NCI-H1930 (cell line): ENCODE measurements at regions not wholly inside any gene's neighbourhood (a gene's known extent, or its start where the extent isn't known, plus 50 kb on each side); places are given as distances from the start of the nearest gene placed in this dataset.
"Not testable (repeated sequence)": the region's sequence is repeated elsewhere in the genome, so short reads cannot be mapped to it uniquely, and the experiment has no call there.

Experiments used
- DNase-seq, 2 experiments: peaks; one replicate each; lab custom pipeline; 2025; lab: John Stamatoyannopoulos, UW

DNA sequence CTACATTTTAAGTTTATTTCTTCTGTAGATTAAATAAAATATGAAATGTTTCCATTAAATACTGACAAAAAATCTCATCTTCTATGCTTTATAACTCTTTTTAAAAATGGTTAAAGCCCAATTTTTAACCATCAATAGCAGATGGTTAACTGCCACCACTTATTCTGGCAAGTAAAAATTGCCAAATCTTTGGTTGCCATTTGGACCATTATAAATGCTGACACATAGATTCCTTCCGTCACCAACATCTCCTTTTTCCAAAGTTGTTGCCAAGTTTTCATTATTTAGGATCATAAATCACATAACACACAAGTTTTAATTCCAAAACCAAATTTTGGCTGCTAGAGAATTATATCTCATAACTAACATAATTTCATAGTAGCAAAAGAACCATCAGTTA, 1614.3 kb downstream of the REEP3 start:
- no peak for DNase-seq

DNA sequence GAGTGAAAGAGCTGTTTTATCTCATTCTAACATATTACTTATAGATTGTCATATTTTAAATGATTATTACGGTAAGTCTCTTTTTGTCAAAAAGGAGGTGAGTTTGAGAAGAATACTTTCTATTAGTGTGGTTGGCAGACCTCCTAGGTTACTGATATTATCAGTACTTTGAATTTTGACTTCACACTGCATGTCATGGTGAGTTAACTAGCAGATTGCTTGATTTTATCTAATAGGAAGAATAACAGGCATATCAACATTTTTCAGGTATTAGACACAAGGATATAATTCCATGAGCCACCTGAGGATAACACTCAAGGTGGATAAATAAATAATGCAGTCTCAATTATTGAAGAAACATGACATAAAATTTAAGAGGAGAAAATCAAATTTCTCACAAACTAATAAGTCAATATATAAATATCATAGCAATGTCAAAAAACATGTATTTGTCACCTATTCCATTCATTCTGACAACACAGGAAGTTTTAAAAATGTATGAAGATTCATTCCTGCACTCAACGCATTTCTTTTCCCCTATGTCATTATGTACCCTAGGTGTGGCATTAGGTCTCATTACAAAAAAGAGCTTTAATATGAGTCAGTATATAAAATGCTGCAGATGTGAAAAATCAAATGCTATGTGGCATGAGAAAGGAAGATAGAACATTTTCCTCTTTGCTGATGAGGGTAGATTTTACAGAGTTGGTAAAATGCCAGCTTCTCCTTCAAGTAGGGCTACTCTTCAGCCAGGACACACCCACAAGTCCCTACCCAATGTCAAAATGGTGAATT, 1621.6 kb downstream of the REEP3 start:
- DNase-seq: no peak

DNA sequence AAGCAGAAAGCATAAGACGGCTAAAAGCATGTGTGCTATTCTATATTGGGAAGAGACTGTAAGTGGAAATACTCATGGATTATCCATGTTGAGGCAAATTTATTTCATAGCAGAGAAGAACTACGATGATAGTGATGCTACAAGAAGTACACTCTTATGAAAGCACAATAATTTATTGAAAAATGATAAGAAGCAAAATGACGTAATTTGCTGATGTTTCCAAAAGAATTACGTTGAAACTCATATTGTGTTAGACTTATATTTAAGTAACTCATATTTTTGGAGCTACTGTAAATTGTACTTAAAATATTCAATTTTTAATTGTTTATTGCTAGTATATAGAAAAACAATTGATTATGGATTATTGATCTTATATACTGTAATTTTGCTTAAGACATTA, 1622.5 kb downstream of the REEP3 start:
- no peak for DNase-seq

DNA sequence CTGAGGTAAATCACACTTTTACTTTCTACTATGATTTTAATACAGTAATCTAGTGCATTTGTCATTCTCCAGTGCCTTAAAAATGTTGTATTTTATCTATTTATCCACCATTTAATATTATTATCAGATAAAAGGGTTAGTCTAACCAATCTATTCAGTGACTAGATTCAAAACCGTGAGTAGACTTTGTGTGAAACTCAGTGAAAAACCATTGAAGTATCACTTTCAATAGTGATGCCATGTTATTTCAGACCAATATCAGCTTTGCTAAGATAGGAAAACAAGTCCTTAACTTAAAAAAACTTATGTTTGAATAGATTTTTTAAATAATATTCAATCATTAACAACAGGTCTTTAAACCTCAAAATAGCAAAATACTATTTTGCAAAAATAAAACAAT, 1628.7 kb downstream of the REEP3 start:
- no peak for DNase-seq

DNA sequence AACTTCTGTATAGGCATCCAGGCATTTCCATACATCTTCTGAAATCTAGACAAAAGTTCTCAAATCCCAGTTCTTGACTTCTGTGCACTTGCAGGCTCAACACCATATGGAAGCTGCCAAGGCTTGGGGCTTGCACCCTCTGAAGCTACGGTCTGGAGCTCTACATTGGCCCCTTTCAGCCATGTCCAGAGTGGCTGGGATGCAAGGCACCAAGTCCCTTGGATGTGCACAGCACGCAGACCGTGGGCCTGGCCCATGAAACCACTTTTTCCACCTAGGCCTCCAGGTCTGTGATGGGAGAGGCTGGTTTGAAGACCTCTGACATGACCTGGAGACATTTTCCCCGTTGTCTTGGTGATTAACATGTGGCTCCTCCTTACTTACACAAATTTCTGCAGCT, 1645.1 kb downstream of the REEP3 start:
- DNase-seq: no peak

DNA sequence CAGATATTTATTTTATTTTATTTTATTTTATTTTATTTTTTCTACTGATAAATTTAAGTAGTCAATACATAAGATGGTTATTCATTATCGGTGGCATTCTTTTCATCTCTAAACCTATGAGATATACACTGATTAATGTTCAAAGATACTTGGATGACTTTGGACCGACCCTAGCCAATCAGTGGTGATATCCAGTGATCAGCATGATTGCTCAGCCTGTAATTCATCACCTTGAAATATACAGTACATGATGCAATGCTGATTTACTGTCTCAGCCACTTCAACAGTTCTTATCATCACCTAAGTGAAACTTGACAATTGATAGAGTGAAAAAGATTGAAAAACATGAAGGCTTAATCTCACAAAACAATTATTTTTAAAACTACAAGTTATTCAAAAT, 1651.0 kb downstream of the REEP3 start:
- no peak for DNase-seq

DNA sequence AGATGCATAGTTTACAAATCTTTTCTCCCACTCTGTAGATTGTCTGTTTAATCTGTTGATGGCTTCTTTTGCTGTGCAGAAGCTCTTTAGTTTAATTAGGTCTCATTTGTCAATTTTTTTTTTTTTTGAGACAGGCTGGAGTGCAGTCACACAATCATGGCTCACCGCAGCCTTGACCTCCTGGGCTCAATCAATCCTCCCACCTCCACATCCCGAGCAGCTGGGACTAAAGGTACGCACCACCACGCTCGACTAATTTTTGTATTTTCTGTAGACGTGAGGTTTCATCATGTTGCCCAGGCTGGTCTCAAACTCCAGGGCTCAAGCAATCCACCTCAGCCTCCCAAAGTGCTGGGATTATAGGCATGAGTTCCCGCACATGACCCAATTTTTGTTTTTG, 1655.8 kb downstream of the REEP3 start:
- no peak for DNase-seq

DNA sequence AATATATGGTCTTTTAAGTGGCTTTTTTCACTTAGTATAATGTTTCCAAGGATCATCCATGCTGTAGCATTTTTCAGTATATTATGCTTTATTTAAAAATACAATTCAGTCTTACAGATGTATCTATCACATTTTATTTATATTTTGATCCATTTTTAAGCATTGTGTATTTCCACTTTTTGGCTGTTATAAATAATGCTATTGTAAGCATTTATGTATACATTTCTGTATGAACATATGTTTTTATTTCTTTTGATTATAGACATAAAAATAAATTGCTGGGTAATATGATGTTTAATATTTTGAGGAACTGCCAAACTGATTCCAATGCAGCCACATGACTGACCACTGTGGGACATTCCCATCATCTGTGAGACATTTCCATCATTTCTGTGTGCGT, 1662.0 kb downstream of the REEP3 start:
- no peak for DNase-seq

DNA sequence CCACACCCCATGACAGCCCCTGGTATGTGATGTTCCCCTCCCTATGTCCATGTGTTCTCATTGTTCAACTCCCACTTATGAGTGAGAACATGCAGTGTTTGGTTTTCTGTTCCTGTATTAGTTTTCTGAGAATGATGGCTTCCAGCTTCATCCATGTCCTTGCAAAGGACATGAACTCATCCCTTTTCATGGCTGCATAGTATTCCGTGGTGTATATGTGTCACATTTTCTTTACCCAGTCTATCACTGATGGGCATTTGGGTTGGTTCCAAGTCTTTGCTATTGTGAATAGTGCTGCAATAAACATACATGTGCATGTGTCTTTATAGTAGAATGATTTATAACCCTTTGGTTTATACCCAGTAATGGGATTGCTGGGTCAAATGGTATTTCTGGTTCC, 1665.5 kb downstream of the REEP3 start:
- DNase-seq: not testable (repeated sequence)

DNA sequence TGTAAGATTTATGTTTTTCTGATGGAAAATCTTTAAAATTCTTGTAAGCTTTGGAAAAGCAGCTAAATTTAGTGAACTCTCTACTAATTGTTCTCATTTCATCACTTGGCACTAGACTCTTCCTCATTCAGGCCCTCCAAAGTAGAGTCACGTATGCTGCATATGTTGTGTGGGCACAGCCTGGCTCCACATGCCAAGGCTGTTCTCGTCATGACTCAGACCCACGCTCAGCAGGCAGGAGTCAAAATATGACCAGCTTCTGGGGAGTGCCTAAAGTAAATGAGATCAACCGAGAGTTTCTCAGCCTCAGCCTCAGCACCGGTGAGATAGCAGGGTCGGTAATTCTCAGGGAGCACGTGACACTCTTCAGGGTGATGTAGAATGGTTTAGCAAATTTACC, 1672.9 kb downstream of the REEP3 start:
- DNase-seq: no peak

DNA sequence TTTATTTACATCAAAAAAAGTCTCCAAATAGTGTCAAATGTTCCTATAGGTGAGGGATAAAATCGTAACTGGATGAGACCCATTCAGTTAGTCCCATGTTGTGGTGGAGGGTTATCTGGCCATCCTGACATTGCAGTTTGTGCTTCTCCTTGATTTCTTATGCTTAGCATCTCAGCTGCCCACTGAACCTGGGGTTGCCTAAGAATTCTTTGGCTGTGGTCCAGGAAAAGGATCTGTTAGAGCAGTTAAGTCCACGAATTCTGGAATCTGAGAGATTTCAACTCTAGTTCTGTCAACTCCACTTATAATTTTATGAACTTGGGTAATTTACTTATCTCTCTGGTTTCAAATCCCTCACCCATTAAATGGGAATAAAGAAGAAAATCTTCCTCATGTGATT, 1673.4 kb downstream of the REEP3 start:
- DNase-seq: no peak

DNA sequence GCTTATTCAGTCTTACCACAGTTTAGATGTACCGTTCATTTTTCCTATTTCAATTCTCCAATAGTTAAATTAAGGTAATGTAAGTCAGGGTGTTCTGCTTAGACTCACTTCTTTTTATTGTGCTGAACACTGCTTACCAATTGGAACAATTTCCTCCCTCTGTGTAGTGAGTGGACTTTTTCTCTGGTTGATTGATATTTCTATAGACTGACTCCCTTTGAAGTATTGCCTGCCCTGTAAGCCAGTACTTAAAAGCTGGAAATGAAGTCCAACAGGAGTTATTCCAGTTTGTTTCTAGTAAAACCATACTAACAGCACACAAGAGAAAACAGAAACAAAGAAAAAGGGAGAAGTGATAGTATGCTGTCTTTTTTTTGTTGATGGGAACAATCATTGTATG, 1674.9 kb downstream of the REEP3 start:
- DNase-seq: no peak

DNA sequence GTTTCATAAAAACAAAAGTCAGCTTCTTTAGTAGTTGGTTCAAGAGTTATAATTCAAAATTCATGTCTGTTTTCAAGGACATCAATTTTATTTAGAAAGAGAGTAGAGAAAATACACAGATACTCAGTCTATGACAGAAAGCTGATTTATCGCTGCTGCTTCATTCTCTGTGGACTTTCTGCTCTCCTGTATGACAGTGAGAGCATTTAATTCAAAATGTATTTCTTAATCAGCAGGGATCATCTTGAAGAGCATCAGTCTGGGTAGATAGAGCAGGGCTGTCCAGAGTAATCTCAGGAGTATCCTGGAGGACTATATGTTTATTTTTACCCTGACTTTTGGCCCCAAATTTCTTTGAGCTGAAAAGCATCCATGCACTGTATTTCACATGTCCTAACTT, 1676.7 kb downstream of the REEP3 start:
- DNase-seq: no peak

DNA sequence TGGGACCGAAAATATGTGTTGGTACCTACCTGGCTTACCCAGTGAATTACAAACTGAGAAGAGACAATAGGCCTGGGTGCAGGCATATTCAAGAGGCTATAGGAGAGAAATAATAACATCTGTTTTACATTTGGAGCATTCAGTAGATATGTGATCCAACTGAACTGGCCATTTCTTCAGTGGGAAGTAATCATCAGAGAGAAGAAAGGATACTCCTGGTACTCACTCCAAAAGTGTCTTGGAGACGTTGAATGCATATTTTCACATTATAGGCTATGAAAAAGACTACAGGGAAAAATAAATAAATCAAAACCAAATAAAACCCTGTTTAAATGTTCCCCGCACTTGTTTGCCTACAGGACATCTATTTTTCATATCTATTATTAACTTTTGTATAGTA, 1680.3 kb downstream of the REEP3 start:
- DNase-seq: no peak

DNA sequence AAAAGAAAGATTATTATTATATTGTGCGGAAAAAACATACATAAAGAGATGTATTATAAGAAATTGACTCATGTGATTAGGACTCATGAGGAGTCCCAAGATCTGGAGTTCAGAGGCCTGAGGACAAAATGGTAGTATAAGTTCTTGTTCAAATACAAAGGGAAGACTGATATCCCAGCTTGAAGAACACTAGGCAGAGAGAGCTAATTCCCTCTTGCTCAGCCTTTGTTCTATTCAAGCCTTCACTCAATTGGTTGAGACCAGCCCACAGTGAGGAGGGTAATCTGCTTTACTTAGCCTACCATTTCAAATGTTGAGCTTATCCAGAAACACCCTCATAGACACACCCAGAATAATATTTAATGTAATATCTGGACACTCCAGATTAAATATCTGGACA, 1683.8 kb downstream of the REEP3 start:
- DNase-seq: no peak

DNA sequence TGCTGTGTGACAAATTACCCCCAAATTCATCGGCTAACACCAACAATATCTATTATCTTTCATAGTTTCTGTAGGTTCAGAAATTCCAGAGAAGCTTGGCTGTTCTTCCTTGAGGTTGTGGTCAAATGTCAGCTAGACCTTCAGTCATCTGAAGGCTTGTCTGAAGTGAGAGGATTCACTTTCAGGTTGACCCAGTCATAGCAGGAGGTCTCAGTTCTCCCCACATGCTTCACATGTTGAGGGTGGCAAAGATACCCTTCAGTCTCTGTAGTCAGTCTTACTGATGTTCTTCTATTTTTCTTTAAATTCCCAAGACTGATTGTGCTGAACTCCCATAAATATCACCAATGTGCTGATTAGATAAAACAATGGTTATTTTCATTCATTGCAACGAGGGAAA, 1692.0 kb downstream of the REEP3 start:
- DNase-seq: no peak

DNA sequence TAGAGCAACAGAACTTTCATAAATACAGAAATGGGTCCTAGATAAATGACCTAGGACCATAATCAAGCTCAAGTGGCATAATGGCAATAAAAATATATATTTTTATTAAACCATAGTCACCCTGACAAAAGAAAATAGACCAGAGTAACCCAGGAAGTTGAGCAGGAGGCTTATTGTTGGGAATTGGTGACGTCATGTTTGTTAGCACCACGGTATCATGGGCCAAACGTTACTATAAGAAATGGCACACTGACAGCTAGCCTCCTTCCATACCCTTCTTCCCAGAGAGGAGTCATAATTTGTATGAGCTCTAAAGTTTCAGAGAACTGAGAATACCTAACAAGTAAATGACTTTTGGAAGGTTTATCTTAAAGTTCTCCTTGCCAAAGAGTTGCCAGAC, 1698.2 kb downstream of the REEP3 start:
- DNase-seq: no peak

DNA sequence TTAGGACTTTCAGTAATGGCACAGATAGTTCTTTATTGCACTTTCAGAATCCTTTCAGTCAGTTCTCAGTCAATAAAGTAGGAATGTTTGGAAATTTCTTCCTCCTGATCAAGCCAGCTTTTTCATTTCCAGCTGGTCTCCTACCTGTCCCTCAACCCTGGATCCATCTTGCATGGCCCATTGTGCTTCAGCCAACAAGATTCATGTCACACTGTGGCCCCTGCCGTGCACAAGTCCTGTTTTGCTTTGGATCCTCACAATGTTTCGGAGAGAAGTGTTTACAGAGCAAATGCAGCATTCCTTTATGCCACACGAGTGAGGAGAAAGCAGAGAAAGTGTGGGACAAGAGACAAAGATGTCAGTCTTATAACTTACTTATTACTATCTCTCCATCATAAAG, 1694.7 kb upstream of the LRRTM3 start:
- no peak for DNase-seq

DNA sequence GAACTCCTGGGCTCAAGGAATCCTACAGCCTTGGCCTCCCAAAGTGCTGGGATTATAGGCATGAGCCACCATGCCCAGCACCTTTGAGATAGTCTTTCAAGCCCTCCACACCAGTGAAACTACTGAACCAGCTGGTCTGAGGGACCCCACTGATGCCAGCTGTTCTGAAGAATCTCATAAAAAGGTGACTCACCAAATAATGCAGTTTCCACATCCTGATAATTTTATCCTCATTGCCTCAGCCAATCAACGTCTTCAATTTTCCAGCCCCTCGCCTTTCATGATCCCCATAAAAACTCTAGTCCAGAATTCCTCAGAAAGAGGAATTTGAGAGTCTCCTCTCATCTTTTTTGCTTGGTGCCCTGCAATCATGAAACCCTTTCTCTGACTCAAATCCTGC, 1691.6 kb upstream of the LRRTM3 start:
- no peak for DNase-seq

DNA sequence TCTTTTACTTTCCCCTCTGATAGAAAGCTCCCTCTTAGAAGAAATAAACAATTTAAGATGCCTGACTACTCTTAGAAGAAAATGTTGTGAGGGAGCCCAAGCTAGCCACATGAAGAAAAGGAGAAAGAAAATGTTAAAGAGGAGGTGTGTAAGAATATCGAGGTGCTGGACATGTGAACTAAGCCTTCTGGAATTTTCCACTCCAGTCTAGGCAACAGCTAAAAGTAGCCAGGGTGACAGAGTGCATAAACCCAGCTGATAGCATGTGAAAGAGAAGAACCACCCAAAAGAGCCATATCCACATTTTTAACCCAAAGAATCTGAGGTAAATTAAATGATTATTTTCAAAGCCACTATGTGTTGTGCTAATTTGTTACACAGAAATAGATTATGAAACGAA, 1690.6 kb upstream of the LRRTM3 start:
- DNase-seq: no peak

DNA sequence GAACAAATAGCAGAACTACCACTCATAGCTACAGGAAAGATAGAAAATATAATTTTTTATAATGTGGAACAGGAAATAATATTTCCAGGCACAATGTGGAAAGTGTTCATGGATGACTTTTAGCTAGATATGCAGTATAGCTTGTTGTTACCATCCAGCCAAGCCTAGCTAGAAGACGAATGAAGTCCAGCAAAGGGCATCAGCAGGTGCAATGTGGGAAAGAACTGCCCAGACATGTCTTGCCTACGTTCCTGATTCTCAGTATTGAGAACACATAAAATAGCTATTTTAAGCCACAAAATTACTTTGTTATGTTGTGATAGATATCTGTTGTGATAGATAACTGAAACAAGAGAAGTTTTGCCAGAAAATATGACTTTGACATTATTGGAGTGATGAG, 1690.0 kb upstream of the LRRTM3 start:
- no peak for DNase-seq

DNA sequence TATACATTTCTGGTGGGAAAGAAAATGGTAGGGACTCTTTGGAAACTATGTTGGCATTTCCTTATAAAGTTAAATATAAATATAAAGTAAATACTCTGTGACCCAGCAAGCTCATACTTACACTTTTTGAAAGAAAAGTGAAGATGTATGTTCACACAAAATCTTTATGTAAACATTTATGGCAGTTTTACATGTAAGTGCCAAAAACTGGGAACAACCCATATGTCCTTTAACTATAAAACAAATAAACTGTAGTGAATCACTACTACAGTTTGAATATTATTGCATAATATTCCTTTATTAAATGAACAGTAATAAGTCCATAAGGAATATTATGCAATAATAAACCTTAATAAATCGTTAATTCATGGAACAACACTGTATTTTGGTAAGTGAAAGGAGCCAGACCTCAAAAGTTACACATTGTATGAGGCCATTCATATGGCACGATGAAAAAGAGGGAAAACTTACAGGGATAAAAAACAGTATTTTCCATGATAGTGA, 1660.3 kb upstream of the LRRTM3 start:
- DNase-seq: no peak

DNA sequence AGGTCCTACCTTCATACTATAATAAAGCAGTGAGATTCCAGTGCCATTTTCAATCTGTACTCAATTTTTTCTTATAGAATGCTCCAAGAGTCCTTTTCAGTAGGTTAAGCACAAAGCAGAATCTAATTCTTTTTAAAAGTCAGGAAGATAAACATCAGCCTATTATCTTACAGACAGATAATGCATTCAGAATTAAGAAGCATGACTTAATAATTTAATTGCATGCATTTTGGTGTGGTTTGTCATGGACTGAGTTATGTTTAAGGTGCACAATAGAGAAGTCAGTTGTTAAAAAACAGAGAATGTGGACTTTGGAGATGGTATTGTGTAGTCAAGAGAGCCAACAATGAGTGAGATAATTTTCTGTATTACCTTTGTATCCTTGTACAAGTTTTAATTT, 1656.3 kb upstream of the LRRTM3 start:
- DNase-seq: not testable (repeated sequence)

DNA sequence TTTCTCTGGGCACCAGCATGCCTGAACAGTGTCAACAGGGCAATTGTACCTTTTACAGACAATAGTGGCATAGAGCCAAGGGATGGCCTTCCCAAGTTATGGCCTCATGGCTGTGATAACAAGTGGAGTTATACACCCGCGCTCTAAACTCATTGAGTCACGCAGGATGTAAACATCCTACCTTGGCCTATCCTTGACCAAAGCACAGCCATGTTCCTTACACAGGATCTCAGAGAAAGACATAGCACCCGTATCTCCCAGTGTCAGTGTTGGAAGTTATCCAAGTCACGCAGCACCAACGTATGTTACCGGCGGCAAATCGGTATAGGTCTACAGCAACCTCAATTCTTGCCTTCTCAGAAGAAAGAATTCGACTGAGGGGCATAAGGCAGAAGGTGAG, 1654.9 kb upstream of the LRRTM3 start:
- DNase-seq: no peak
